Spleen (tissue), 7 donors: ENCODE measurements at regions not wholly inside any gene's neighbourhood (a gene's known extent, or its start where the extent isn't known, plus 50 kb on each side); places are given as distances from the start of the nearest gene placed in this dataset.

Source experiments
- POLR2A ChIP-seq, 3 donors: fragments of 450-650 bp; IDR thresholded peaks; one replicate each; pipeline ENCODE4 v1.5.1; 2017; ENCODE audit warnings: antibody characterized with exemption in 3 of 3, mild to moderate bottlenecking in 1 of 3
- TF ChIP-seq, protein P1 (sequence below), 11 experiments: fragments of 200-600 bp in 7 of 11; fragments of 450-650 bp in 4 of 11; sonication (generic) in 4 of 11; IDR thresholded peaks in 8 of 11; conservative IDR thresholded peaks in 3 of 11; 1 replicate in 7 of 11; 2 replicates in 4 of 11; pipeline versions ENCODE4 v1.4.0 to v1.8.0; 2016 to 2021; ENCODE audit warnings: antibody characterized with exemption in 11 of 11, inconsistent platforms in 4 of 11, mild to moderate bottlenecking in 1 of 11
- donor health status: DM: no; HTN: no; CAD: no; lungs with moderate emphysema.
- donor health status: DM: no; HTN: no; CAD: no.
- donor health status: DM: no; HTN: no; CAD: no.

DNA sequence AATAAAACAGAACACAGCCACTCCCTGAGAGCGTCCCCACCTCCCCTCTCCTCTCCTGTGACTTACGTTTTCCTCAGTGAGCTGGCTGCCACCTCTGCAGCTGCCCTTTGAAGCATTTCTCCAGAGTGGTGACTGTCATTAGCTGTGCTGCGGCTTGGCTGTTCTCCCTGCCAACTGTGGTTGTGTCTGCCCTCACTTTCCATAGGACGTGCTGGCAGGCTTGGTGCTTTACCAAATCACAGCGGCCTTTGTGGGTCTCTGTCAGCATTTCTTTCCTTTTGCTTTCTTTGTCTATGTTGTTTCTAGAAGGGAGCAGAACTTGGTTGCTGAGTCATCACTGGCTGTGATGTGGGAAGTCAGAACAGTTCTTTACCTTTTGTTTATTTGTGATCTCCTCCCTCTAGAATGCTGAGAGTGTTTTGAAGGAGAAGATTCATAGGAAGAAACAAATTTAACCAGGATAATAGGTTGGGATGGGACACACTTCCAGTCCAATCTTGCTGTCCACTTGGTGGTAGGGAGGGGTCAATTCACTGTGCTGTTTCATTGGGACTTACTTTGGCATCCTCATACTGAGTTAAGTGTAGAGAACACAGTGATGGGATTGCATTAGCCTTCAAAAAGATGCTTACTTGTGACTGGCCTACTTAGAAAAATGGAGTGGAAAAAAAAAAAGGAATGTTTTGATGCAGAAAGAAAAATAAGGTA, 88.2 kb downstream of the TMX1 start:
- TF ChIP-seq POLR2A (IDR thresholded peaks at IDR 0.05): no peak
- TF ChIP-seq, protein P1, sequence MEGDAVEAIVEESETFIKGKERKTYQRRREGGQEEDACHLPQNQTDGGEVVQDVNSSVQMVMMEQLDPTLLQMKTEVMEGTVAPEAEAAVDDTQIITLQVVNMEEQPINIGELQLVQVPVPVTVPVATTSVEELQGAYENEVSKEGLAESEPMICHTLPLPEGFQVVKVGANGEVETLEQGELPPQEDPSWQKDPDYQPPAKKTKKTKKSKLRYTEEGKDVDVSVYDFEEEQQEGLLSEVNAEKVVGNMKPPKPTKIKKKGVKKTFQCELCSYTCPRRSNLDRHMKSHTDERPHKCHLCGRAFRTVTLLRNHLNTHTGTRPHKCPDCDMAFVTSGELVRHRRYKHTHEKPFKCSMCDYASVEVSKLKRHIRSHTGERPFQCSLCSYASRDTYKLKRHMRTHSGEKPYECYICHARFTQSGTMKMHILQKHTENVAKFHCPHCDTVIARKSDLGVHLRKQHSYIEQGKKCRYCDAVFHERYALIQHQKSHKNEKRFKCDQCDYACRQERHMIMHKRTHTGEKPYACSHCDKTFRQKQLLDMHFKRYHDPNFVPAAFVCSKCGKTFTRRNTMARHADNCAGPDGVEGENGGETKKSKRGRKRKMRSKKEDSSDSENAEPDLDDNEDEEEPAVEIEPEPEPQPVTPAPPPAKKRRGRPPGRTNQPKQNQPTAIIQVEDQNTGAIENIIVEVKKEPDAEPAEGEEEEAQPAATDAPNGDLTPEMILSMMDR (IDR thresholded peaks at IDR 0.05 in 8 of 11, conservative IDR thresholded peaks at IDR 0.05 in 3 of 11): no peak
